Kasumi-1 (cell line): ENCODE measurements at regions not wholly inside any gene's neighbourhood (a gene's known extent, or its start where the extent isn't known, plus 50 kb on each side); places are given as distances from the start of the nearest gene placed in this dataset.
A peak's percentile ranks its signal among the peaks of the same experiment; 100 is the strongest.

Source experiments
- DNase-seq, 2 experiments: peaks; one replicate each; lab custom pipeline; 2025; lab: John Stamatoyannopoulos, UW

DNA sequence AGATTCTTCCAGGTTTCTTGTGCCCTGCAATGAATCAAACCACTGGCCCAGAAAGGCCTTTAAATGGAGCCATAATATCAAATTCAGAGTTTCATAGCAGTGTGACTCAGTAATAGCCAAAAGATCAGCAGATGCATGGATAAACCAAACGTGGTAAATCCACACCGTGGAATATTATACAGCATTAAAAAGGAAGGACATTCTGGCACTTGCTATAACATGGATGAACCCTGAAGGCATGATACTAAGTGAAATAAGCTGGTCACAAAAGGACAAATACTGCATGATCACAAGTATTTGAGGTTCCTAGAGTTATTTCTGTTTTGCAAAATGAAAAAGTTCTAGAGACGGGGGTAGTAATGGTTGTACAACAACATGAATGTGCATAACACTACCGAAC is 140.1 kb downstream of the TOMM20 start:
- no peak for DNase-seq

GRCh38 chr1:234988155-234988517 is 140.5 kb downstream of the TOMM20 start:
- no peak for DNase-seq

- DNase-seq: no peak
Measured at GRCh38 chr1:234987415-234988154, 141.1 kb downstream of the TOMM20 start.

- DNase-seq: no peak
Measured at GRCh38 chr1:234986750-234987414, 141.8 kb downstream of the TOMM20 start.

GRCh38 chr1:234985516-234986294 is 142.9 kb downstream of the TOMM20 start:
- DNase-seq: no peak

DNA sequence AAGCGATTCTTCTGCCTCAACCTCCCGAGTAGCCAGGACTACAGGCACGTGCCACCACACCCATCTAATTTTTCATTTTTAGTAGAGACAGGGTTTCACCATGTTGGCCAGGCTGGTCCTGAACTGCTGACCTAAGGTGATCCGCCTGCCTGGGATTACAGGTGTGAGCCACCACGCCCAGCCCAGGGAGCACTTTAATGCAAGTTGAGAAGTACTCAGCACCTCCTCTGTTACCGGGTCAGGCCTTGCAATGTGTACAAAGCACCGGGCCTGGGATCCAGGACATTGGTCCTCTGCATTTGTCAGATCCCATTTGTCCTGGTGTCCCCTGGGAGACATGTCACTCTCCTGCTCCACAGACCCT is 143.6 kb downstream of the TOMM20 start:
- DNase-seq: no peak

DNA sequence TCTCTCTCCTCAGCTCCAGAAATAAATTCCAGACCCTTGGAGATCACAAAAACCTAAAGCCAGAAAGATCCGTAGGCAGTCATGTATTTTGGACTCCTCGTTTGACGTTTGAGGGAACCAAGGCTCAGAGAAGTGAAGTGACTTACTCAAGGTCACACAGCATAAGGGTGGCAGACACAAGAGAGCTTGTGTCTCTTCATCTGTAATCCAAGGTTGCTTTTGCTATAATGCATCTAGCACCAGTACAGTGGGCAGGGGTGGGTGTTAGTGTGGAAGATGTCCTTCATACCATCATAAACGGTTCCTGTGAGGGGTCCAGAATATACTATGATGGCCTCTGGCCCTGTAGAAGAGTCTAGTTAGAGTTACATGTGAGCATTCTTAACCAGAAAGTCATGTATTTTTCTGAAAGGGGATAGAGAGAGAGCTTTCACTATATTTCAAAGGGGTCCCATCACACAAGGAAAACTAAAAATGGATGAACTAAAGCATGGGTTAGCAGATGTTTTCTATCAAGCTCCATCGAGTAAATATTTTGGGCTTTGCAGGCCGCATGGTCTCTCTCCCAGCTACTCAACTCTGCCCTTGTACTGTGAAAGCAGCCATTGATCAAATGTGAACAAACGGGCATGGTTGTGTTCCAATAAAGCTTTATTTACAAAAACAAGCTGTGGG is 144.9 kb downstream of the TOMM20 start:
- DNase-seq: no peak

DNA sequence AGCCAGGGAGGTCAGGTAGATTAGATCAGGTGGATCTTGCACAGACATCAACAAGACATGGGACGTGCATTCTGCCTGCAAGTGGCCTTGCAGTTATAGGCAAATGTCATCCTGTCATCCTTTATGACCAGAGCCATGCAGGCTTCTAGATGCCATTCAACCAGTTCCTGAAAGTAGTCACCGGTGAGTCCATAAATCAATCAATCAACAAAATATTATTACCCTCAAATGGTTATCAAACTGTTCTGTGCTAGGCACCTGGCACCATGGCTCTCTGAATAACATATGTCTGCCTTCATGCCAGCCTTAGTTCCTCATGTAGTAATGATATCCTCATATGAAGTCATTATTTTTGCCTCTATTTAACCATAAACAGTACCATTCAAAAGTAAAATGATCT is 146.9 kb downstream of the TOMM20 start:
- no peak for DNase-seq

GRCh38 chr1:234980645-234981396 is 147.8 kb downstream of the TOMM20 start:
- peak; percentile 100 for DNase-seq

DNA sequence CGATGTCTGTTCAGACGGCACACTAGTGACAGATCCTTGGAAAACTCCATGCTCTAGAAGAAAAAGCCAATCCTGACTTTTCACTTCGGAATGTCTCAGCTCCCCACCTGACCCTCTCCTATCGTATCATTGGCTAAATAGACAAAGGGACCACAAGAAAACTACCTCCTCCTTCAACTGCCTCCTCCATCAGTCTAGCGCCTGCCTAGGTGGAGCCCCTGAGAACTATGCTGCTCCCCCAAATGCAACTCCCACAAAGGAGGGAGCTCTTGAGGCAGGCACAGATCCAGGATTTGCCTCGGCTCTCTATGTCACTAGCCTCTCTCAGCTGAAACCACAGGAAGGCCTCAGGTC is 148.4 kb downstream of the TOMM20 start:
- DNase-seq: peak; percentile 85 to 91

GRCh38 chr1:234979296-234980279 is 149.0 kb downstream of the TOMM20 start:
- no peak for DNase-seq

GRCh38 chr1:234978397-234979295 is 150.0 kb downstream of the TOMM20 start:
- DNase-seq: peak in 1 of 2 experiments; percentile 28

DNA sequence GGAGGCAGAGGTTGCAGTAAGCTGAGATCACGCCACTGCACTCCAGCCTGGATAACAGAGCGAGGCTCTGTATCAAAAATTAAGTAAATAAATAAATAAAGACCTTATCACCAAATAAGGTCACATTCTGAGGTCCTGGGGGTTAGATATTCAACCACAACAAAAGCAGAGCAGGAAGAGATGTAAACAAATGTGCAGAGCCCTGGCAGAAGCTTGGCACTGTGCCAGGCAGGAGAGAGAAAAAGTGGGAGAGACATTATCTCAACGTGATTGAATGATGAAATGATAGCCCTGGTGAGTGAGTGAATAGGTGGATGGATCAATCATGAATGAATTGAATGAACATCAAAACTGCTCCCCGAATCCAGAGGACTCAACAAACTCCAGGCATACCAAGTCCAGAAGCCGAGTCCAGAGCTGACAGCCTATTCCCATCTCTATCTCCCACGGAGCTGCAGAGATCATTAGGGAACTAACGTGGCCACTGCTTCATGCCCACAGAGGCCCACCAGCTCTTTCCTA is 150.7 kb downstream of the TOMM20 start:
- DNase-seq: no peak

DNA sequence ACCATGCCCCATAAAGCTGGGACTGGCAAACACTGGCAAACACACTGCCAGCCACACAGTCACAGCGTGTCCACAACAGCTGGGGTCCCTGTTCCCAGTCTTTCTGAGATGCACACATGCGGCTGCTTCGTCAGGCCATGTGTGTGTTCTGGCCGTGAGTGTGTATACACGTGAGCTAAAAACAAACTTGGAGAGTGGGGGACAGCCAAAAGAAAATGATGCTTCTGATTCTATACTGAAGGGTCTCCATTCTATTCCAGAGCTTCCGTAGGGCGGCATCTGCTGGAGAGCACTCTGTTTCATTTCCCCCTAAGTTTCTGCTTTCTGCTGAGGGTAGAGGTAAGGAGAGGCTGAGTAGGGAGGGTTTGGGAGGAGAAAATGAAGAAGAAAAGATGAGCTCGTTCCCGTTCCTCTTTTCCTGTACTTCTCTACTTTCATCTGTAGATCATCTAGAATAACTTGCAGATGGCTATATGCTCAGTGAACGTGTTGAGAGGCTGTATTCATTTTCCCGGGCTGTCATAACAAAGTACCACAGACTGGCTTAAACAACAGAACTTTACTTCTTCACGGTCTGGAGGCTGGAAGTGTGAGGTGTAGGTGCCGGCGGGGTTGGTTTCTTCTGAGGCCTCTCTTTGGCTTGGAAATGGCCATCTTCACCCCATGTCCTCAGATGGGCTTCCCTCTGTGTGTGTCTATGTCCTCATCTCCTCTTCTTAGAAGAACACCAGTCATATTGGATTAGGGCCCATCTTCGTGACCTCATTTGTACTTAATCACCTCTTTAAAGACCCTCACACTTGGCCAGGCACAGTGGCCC is 151.6 kb downstream of the TOMM20 start:
- peak; percentile 28 to 38 for DNase-seq

DNA sequence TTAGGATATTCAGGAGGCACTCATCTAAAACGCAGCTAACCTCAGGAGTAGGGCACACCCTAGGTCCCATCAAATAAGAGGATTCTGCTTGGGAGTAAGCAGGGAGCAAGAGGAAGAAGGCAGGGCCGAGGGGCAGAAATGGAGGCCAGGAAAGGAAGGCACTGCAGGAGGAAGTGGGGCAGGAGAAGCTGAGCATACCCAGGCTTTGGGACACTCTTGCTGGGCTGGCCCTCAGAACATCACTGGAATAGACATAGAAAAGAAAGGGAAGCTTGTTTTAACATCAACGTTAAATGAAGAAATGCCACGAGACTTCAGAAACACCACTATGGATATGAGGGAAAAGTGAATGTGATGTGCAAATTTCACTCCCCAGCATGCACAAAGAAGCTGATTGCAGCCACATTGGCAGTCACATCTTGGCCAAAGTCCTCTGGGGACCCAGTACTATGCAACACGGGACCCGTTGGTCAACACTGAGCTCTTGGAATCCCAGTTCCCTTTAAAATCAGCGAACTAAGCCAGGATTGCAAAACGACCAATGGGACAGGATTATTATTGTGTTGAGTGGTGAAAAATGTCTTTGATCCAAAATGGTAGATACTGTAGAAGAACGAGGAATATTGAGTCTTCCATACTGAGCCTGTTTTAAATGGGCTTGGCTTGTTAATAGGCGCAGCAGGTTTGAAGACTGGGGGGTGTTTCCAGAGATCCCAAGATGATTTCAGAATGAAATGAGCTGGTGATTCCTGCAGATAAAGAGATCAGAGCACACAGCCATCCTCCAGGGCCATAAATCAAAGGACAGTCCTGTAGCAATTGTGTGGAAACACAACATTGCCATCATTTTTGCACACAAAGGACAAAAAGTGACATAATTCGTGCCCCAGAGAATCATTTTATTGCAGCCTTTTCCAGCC is 152.4 kb downstream of the TOMM20 start:
- no peak for DNase-seq

GRCh38 chr1:234975122-234975940 is 153.3 kb downstream of the TOMM20 start:
- DNase-seq: no peak
